HG03460 (cell line): ENCODE measurements at regions not wholly inside any gene's neighbourhood (a gene's known extent, or its start where the extent isn't known, plus 50 kb on each side); places are given as distances from the start of the nearest gene placed in this dataset.
"Not testable (repeated sequence)": the region's sequence is repeated elsewhere in the genome, so short reads cannot be mapped to it uniquely, and the experiment has no call there.

Experiments used
- ATAC-seq: cut with Tn5 transposase; IDR thresholded peaks from one replicate; pipeline ENCODE4 v1.9.1; 2021; ENCODE audit not compliant: unreplicated experiment

- no peak for ATAC-seq
These were observed 243.1 kb downstream of the FGFR2 start for GRCh38 chr10:121355161-121355560.

GRCh38 chr10:121356183-121356582 lies 242.1 kb downstream of the FGFR2 start:
- ATAC-seq, result no peak

- ATAC-seq, result no peak
These were observed 240.8 kb downstream of the FGFR2 start for GRCh38 chr10:121357401-121357800.

DNA sequence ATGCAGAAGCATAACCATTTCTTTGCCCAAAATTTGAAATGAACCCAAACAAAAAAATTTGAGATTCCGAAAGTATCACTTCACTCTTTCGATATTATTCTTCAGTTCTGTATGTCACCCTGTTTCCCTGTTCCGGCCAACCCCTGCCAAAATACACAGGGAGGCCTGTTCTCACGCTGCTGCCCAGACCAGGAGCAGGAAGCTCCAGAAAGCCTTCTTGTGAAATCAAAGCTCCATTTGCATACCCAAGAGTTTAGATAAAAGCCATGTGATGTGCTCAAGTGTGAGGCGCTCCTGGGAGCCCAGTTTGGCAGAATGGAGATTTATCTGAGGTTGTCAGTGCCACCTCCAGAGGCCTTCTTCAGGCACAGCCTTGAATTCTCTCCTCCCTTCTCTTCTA lies 236.2 kb downstream of the FGFR2 start:
- no peak for ATAC-seq

DNA sequence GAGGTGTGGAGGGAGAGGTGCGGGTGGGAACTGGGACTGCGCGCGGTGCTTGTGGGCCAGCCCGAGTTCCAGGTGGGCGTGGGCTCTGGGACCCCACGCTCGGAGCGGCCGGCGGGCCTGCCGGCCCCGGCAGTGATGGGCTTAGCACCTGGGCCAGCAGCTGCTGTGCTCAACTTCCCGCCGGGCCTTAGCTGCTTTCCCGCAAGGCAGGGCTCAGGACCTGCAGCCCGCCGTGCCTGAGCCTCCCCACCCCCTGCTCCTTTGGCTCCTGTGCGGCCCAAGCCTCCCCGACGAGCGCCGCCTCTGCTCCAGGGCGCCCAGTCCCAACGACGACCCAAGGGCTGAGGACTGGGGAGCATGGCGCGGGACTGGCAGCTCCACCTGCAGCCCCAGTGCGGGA lies 232.7 kb downstream of the FGFR2 start:
- no peak for ATAC-seq

GRCh38 chr10:121368347-121369025 lies 229.8 kb downstream of the FGFR2 start:
- no peak for ATAC-seq

- ATAC-seq, result no peak
These were observed 228.6 kb downstream of the FGFR2 start for GRCh38 chr10:121369616-121370015.

GRCh38 chr10:121371836-121372235 lies 226.4 kb downstream of the FGFR2 start:
- no peak for ATAC-seq

DNA sequence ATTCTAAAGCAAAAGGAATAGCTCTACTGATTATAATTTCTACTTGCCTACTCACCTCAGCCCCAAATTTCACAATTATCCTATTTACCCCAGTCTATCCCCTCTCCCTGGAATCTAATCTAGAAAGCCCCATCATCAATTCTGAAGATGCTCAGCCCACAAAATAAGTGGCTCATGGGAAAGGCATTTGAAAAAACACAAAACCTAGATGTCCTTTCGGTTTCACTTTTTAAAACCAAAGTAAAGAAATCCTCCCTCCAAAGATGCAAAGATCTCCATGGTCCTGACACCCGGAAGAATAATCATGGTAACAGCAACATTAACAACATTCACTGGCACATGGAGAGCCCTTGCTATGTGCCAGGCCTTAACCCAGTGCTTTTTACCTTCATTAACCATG lies 224.8 kb downstream of the FGFR2 start:
- no peak for ATAC-seq

- ATAC-seq, result no peak
These were observed 224.1 kb downstream of the FGFR2 start for GRCh38 chr10:121374121-121374520.

GRCh38 chr10:121375172-121375571 lies 223.1 kb downstream of the FGFR2 start:
- ATAC-seq, result no peak

DNA sequence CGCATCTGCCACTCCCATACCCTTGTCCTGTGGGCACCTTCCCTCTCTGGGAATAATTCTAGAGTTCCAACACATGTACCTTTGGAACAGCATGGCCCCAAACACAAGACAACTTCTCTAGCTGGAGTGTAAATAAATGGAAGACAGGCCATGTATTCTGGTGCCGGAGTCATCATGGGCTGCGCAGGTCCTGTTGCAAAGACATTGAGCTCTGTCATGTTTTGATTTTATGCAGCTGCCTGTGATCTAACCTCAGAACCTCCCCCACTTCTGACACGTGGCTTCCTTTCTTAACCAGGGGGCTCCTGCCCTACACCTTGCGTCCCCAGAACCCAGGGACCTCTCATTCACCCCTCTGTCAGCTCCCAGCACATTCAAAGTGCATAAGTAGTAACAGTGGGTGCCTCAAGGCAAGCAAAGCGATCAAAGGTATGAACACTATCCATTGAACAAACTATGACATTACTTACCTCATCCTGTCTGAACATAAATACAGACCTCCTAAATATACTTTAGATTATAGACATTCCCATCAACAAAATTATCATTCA lies 219.9 kb downstream of the FGFR2 start:
- ATAC-seq, result no peak

DNA sequence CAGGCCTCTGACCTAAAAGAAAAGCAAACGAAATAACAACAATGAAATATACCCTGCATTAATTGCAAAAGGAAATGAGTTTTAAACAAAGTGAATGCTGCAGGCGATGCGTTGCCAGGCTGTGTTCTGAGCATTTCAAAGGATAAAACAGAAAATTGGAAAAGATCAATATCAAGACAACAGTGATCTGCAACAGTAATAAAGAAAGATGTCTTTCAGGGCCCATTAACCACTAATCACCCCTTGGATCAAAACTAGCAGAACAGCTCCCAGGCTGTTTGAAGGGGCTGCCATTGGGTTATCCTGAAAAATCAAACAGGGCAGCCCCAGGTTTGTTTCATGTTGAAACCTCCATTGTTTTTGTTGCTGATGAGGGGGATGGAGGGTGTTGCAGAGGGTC lies 219.2 kb downstream of the FGFR2 start:
- no peak for ATAC-seq

DNA sequence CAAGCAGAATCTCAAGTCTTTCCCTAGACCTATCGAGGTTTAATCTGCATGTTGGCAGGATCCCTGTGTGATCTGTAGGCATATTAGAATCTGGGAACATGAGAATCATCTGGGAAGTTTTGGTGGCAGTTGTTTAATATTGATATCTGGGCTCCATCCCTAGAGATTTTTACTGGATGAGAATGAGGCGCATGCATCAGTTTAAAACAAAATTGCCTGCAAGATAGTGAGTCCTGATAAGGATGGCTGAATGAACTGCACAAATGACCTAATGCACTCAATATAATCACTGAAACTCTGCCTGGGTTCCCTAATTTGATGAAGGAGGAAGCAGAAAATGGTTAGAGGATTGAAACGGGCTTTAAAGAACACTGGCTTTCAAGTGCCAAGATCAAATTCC lies 218.0 kb downstream of the FGFR2 start:
- ATAC-seq, result no peak

DNA sequence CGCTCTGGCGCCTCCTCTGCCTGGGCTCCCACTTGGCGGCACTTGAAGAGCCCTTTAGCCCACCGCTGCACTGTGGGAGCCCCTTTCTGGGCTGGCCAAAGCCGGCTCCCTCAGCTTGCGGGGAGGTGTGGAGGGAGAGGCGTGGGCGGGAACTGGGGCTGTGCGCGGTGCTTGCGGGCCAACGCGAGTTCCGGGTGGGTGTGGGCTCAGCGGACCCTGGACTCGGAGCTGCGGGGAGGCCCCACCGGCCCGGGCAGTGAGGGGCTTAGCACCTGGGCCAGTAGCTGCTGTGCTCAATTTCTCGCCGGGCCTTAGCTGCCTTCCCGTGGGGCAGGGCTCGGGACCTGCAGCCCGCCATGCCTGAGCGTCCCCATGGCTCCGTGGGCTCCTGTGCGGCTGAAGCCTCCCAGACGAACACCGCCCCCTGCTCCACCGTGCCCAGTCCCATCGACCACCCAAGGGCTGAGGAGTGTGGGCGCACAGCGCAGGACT lies 216.2 kb downstream of the FGFR2 start:
- not testable (repeated sequence) for ATAC-seq

DNA sequence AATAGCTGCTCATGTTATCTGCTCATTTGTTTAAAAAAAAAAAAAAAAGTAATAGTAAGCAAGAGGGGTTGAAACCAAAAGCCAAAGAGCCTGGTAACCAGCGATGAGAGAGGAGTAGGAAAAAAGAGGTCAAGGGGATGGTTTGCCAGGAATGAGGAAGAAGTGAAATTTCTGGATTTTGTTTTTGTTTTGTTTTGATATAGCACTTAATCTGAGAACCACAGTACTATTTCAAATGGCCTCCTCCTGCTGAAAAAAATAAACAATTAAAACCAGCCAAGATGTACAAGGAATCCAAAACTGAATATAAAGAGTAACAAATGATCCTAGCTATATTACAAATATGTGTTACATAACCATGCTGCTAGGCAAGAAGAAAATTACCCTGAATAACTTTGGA lies 213.1 kb downstream of the FGFR2 start:
- ATAC-seq, result no peak

- ATAC-seq, result no peak
These were observed 205.6 kb downstream of the FGFR2 start for GRCh38 chr10:121392657-121393056.

GRCh38 chr10:121393522-121393921 lies 204.7 kb downstream of the FGFR2 start:
- no peak for ATAC-seq

DNA sequence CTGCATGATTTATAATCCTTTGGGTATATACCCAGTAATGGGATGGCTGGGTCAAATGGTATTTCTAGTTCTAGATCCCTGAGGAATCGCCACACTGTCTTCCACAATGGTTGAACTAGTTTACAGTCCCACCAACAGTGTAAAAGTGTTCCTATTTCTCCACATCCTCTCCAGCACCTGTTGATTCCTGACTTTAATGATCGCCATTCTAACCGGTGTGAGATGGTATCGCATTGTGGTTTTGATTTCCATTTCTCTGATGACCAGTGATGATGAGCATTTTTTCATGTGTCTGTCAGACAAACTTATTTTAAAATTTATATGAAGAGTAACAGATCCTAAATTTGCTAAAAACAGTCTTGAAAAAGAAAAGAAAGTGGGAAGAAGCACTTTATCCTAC lies 197.7 kb downstream of the FGFR2 start:
- ATAC-seq, result not testable (repeated sequence)

DNA sequence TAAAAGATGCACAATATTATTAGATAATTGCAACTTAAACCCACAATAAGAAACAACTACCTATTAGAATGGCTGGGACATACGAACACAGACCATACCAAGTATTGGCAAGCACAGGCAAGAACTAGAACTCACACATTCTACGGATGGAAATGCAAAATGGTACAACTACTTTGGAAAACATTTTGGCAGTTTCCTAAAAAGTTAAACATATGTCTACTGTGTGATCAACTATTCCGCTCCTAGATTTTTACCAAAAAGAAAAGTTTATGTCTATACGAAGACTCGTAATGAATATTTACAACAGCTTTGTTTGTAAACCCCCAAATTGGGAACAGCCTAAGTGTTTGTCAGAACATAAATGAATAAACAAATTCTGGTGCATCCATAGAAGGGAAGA lies 194.7 kb downstream of the FGFR2 start:
- no peak for ATAC-seq

- ATAC-seq, result no peak
These were observed 193.6 kb downstream of the FGFR2 start for GRCh38 chr10:121404611-121405010.

- no peak for ATAC-seq
These were observed 193.1 kb downstream of the FGFR2 start for GRCh38 chr10:121405096-121405495.

DNA sequence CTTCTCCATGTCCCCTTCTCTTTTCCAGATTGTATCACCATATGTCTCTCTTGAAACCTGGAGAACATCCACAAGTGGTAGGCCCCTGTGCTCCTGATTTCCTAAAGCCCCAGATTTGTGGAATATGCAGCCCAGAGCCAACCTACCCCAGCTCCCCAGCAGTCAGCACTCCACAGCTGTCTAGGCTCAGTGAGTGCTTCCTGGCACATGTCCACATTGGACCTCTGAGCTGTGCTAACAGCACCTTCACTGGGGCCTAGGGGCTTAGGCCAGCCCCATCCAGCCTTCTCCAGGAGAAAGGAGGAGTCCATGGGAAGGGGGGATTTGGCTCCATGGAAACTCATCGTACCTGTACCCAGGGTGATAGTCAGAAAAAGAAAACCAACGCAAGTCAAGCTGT lies 192.7 kb downstream of the FGFR2 start:
- ATAC-seq, result no peak
